Neural progenitor cell (in vitro differentiated cells): ENCODE measurements at regions not wholly inside any gene's neighbourhood (a gene's known extent, or its start where the extent isn't known, plus 50 kb on each side); places are given as distances from the start of the nearest gene placed in this dataset.

Source experiments
- CTCF ChIP-seq: fragments of 200-600 bp; sonication (generic); IDR thresholded peaks from 2 replicates; pipeline ENCODE4 v1.5.1; 2017; ENCODE audit warnings: antibody characterized with exemption, mild to moderate bottlenecking
- EZH2 ChIP-seq: fragments of 200-600 bp; sonication (generic); IDR thresholded peaks from 2 replicates; pipeline ENCODE4 v1.6.1; 2017; ENCODE audit warnings: antibody characterized with exemption, mild to moderate bottlenecking, moderate library complexity
- EZH2phosphoT487 ChIP-seq: fragments of 200-600 bp; sonication (generic); IDR thresholded peaks from 2 replicates; pipeline ENCODE4 v1.6.1; 2017; ENCODE audit warnings: antibody characterized with exemption

- TF ChIP-seq CTCF, result peak; percentile 26
- TF ChIP-seq EZH2phosphoT487, result no peak
- no peak for TF ChIP-seq EZH2
Observed at GRCh38 chr2:221264318-221264717, 307.8 kb downstream of the EPHA4 start.
